Hepatocyte (in vitro differentiated cells): ENCODE measurements at regions not wholly inside any gene's neighbourhood (a gene's known extent, or its start where the extent isn't known, plus 50 kb on each side); places are given as distances from the start of the nearest gene placed in this dataset.

Source experiments
- EZH2 ChIP-seq: fragments of 200-600 bp; sonication (generic); IDR thresholded peaks from 2 replicates; pipeline ENCODE4 v1.6.1; 2016; ENCODE audit warnings: antibody characterized with exemption, mild to moderate bottlenecking, borderline replicate concordance
- EZH2phosphoT487 ChIP-seq: fragments of 200-600 bp; sonication (generic); IDR thresholded peaks from one replicate; pipeline ENCODE4 v1.6.1; 2018; ENCODE audit warnings: antibody characterized with exemption, mild to moderate bottlenecking, low read depth, moderate library complexity; ENCODE audit not compliant: unreplicated experiment, severe bottlenecking
- TF ChIP-seq, protein P1 (sequence below): fragments of 200-600 bp; sonication (generic); IDR thresholded peaks from 2 replicates; pipeline ENCODE4 v1.5.1; 2016; ENCODE audit warnings: antibody characterized with exemption, mild to moderate bottlenecking; ENCODE audit not compliant: poor library complexity

DNA sequence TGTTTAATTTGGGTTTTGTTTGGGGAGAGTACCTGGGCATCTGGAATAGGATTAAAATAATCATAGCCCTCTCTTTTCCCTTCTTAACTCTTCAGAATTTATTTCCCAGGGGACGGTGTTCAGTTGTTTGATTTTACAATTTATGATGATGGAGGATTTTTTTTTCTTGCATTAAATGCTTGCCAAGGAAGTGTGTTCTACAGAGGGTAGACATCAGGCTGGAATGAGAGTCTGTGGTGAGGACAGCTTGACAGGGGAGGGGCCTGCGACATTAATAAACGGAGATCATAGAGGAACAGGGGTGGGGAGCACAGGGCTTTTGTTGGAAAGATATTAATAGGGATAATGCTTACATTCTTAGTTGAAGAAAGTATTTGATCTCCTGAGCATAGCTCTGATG, 297.5 kb downstream of the CLIC5 start:
- TF ChIP-seq, protein P1, sequence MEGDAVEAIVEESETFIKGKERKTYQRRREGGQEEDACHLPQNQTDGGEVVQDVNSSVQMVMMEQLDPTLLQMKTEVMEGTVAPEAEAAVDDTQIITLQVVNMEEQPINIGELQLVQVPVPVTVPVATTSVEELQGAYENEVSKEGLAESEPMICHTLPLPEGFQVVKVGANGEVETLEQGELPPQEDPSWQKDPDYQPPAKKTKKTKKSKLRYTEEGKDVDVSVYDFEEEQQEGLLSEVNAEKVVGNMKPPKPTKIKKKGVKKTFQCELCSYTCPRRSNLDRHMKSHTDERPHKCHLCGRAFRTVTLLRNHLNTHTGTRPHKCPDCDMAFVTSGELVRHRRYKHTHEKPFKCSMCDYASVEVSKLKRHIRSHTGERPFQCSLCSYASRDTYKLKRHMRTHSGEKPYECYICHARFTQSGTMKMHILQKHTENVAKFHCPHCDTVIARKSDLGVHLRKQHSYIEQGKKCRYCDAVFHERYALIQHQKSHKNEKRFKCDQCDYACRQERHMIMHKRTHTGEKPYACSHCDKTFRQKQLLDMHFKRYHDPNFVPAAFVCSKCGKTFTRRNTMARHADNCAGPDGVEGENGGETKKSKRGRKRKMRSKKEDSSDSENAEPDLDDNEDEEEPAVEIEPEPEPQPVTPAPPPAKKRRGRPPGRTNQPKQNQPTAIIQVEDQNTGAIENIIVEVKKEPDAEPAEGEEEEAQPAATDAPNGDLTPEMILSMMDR: no peak
- no peak for TF ChIP-seq EZH2
- no peak for TF ChIP-seq EZH2phosphoT487
